WTC11 (cell line): ENCODE measurements at regions not wholly inside any gene's neighbourhood (a gene's known extent, or its start where the extent isn't known, plus 50 kb on each side); places are given as distances from the start of the nearest gene placed in this dataset.

ENCODE experiments used
- CTCF ChIP-seq: fragments of 200-600 bp; IDR thresholded peaks from 2 replicates; pipeline ENCODE4 v1.8.0; 2022; ENCODE audit warnings: antibody characterized with exemption
- ETV6 ChIP-seq: sonication (generic); formaldehyde crosslinking; IDR thresholded peaks from 2 replicates; pipeline ENCODE4 v1.8.1; 2022; ENCODE audit warnings: mild to moderate bottlenecking, missing genetic modification reagents
- FOXK1 ChIP-seq: sonication (generic); formaldehyde crosslinking; IDR thresholded peaks from 2 replicates; pipeline ENCODE4 v1.8.0; 2022; ENCODE audit warnings: mild to moderate bottlenecking, moderate library complexity, missing genetic modification reagents
- NFE2L1 ChIP-seq: sonication (generic); formaldehyde crosslinking; IDR thresholded peaks from 2 replicates; pipeline ENCODE4 v1.8.1; 2023; ENCODE audit warnings: missing genetic modification reagents
- NFYB ChIP-seq: sonication (generic); formaldehyde crosslinking; conservative IDR thresholded peaks from 2 replicates; pipeline ENCODE4 v1.8.0; 2022; ENCODE audit warnings: low read depth, missing genetic modification reagents
- NR3C1 ChIP-seq: sonication (generic); formaldehyde crosslinking; conservative IDR thresholded peaks from 2 replicates; pipeline ENCODE4 v1.8.1; 2023; ENCODE audit warnings: low read depth, mild to moderate bottlenecking, missing genetic modification reagents
- SOX15 ChIP-seq: fragments of 250-450 bp; sonication (Bioruptor Pico); IDR thresholded peaks from 2 replicates; pipeline ENCODE4 v1.9.0; 2021; ENCODE audit warnings: mild to moderate bottlenecking
- SP1 ChIP-seq: sonication (generic); formaldehyde crosslinking; conservative IDR thresholded peaks from 2 replicates; pipeline ENCODE4 v1.8.1; 2022; ENCODE audit warnings: missing genetic modification reagents
- TP53 ChIP-seq: sonication (generic); formaldehyde crosslinking; IDR thresholded peaks from 2 replicates; pipeline ENCODE4 v1.8.1; 2023; ENCODE audit warnings: mild to moderate bottlenecking, missing genetic modification reagents
- ZNF121 ChIP-seq: sonication (generic); formaldehyde crosslinking; IDR thresholded peaks from 2 replicates; pipeline ENCODE4 v1.8.0; 2023; ENCODE audit warnings: missing genetic modification reagents
- TF ChIP-seq, protein P1 (sequence below): sonication (generic); formaldehyde crosslinking; IDR thresholded peaks from 2 replicates; pipeline ENCODE4 v1.8.0; 2022; ENCODE audit warnings: mild to moderate bottlenecking, missing genetic modification reagents
- TF ChIP-seq, protein P2 (sequence below): sonication (generic); formaldehyde crosslinking; IDR thresholded peaks from 2 replicates; pipeline ENCODE4 v1.8.1; 2022; ENCODE audit warnings: low read depth, mild to moderate bottlenecking, moderate library complexity, missing genetic modification reagents, borderline replicate concordance
- TF ChIP-seq, protein P3 (sequence below): sonication (generic); formaldehyde crosslinking; IDR thresholded peaks from 2 replicates; pipeline ENCODE4 v1.8.0; 2022; ENCODE audit warnings: mild to moderate bottlenecking, missing genetic modification reagents

GRCh38 chr2:8462899-8463648, 218.8 kb upstream of the ID2 start:
- no peak for TF ChIP-seq FOXK1 (CRISPR knock-in tag)
- TF ChIP-seq CTCF: no peak
- no peak for TF ChIP-seq NFYB (CRISPR knock-in tag)
- TF ChIP-seq NFE2L1 (CRISPR knock-in tag): no peak
- no peak for TF ChIP-seq ZNF121 (CRISPR knock-in tag)
- no peak for TF ChIP-seq SOX15 (CRISPR knock-in tag)
- TF ChIP-seq, protein P1, sequence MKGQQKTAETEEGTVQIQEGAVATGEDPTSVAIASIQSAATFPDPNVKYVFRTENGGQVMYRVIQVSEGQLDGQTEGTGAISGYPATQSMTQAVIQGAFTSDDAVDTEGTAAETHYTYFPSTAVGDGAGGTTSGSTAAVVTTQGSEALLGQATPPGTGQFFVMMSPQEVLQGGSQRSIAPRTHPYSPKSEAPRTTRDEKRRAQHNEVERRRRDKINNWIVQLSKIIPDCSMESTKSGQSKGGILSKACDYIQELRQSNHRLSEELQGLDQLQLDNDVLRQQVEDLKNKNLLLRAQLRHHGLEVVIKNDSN: no peak
- TF ChIP-seq ETV6 (CRISPR knock-in tag): no peak
- no peak for TF ChIP-seq SP1
- TF ChIP-seq TP53 (CRISPR knock-in tag): no peak
- TF ChIP-seq NR3C1: no peak
- TF ChIP-seq, protein P2, sequence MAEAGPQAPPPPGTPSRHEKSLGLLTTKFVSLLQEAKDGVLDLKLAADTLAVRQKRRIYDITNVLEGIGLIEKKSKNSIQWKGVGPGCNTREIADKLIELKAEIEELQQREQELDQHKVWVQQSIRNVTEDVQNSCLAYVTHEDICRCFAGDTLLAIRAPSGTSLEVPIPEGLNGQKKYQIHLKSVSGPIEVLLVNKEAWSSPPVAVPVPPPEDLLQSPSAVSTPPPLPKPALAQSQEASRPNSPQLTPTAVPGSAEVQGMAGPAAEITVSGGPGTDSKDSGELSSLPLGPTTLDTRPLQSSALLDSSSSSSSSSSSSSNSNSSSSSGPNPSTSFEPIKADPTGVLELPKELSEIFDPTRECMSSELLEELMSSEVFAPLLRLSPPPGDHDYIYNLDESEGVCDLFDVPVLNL (CRISPR knock-in tag): no peak
- TF ChIP-seq, protein P3, sequence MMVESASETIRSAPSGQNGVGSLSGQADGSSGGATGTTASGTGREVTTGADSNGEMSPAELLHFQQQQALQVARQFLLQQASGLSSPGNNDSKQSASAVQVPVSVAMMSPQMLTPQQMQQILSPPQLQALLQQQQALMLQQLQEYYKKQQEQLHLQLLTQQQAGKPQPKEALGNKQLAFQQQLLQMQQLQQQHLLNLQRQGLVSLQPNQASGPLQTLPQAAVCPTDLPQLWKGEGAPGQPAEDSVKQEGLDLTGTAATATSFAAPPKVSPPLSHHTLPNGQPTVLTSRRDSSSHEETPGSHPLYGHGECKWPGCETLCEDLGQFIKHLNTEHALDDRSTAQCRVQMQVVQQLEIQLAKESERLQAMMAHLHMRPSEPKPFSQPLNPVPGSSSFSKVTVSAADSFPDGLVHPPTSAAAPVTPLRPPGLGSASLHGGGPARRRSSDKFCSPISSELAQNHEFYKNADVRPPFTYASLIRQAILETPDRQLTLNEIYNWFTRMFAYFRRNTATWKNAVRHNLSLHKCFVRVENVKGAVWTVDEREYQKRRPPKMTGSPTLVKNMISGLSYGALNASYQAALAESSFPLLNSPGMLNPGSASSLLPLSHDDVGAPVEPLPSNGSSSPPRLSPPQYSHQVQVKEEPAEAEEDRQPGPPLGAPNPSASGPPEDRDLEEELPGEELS (CRISPR knock-in tag): no peak
